Parathyroid adenoma (tissue), 2 donors: ENCODE measurements at regions not wholly inside any gene's neighbourhood (a gene's known extent, or its start where the extent isn't known, plus 50 kb on each side); places are given as distances from the start of the nearest gene placed in this dataset.

ENCODE experiments used
- H2AFZ ChIP-seq: fragments of 300-600 bp; sonication (generic); one replicate; pipeline ENCODE4 v1.7.0; 2017; ENCODE audit warnings: antibody characterized with exemption, mild to moderate bottlenecking
- H3K27ac ChIP-seq: fragments of 300-600 bp; sonication (generic); one replicate; pipeline ENCODE4 v1.7.0; 2017
- H3K27me3 ChIP-seq: fragments of 300-600 bp; sonication (generic); one replicate; pipeline ENCODE4 v1.7.0; 2017; ENCODE audit warnings: low read length; ENCODE audit not compliant: control insufficient read depth, insufficient read depth
- H3K36me3 ChIP-seq: fragments of 300-600 bp; sonication (generic); one replicate; pipeline ENCODE4 v1.7.0; 2017; ENCODE audit warnings: low read length; ENCODE audit not compliant: control insufficient read depth, insufficient read depth
- H3K4me1 ChIP-seq: fragments of 300-600 bp; sonication (generic); one replicate; pipeline ENCODE4 v1.7.0; 2017; ENCODE audit warnings: control low read depth
- H3K4me2 ChIP-seq: fragments of 300-600 bp; sonication (generic); one replicate; pipeline ENCODE4 v1.7.0; 2017; ENCODE audit warnings: low read length
- H3K4me3 ChIP-seq: fragments of 300-600 bp; sonication (generic); one replicate; pipeline ENCODE4 v1.7.0; 2017; ENCODE audit warnings: low read depth, low read length
- H3K79me2 ChIP-seq: fragments of 300-600 bp; sonication (generic); one replicate; pipeline ENCODE4 v1.7.0; 2017; ENCODE audit warnings: control low read depth
- H3K9ac ChIP-seq: fragments of 300-600 bp; sonication (generic); one replicate; pipeline ENCODE4 v1.7.0; 2017; ENCODE audit warnings: mild to moderate bottlenecking
- H3K9me3 ChIP-seq: fragments of 300-600 bp; sonication (generic); one replicate; pipeline ENCODE4 v1.7.0; 2017; ENCODE audit warnings: low read length; ENCODE audit not compliant: control insufficient read depth
- TF ChIP-seq, protein P1 (sequence below): fragments of 300-600 bp; sonication (generic); IDR thresholded peaks from one replicate; pipeline ENCODE4 v1.7.0; 2017; ENCODE audit warnings: antibody characterized with exemption, mild to moderate bottlenecking
- donor health status: primary hyperparathyroidism.

DNA sequence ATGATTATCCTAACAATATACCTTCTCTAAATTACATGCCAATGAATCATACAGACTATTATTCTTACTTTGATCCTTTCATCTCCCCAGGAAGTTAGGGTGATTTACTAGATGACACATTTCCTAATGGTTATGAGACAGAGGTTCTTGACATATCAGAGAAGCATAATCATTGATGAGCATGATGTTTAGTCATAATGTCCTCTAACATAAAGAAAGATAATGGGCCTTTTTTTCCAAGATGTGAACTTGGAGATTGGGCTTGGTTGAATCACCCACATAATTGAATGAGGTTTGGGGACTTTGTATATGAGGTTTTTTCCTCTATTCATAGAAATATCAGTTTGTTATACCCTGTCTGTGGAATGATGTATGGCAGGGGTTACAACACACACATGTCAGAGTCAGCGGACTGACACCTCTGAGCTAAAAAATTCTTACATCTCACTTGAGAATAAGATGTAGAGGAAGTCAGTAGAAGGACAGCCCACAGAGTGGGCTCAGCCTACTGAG is 69.7 kb upstream of the DCBLD2 start:
- Histone ChIP-seq H3K9ac (no peak overlapping the region), H3K79me2 (no peaks in the 10 kb centered on the region), H3K4me2 (no peak overlapping the region), H3K27me3 (no peaks in the 10 kb centered on the region), H3K9me3 (no peaks in the 10 kb centered on the region), H3K36me3 (no peaks in the 10 kb centered on the region), H2AFZ (no peak overlapping the region), H3K4me1 (no peaks in the 10 kb centered on the region), H3K4me3 (no peak overlapping the region), H3K27ac (no peak overlapping the region)
- TF ChIP-seq, protein P1, sequence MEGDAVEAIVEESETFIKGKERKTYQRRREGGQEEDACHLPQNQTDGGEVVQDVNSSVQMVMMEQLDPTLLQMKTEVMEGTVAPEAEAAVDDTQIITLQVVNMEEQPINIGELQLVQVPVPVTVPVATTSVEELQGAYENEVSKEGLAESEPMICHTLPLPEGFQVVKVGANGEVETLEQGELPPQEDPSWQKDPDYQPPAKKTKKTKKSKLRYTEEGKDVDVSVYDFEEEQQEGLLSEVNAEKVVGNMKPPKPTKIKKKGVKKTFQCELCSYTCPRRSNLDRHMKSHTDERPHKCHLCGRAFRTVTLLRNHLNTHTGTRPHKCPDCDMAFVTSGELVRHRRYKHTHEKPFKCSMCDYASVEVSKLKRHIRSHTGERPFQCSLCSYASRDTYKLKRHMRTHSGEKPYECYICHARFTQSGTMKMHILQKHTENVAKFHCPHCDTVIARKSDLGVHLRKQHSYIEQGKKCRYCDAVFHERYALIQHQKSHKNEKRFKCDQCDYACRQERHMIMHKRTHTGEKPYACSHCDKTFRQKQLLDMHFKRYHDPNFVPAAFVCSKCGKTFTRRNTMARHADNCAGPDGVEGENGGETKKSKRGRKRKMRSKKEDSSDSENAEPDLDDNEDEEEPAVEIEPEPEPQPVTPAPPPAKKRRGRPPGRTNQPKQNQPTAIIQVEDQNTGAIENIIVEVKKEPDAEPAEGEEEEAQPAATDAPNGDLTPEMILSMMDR, result no peak

DNA sequence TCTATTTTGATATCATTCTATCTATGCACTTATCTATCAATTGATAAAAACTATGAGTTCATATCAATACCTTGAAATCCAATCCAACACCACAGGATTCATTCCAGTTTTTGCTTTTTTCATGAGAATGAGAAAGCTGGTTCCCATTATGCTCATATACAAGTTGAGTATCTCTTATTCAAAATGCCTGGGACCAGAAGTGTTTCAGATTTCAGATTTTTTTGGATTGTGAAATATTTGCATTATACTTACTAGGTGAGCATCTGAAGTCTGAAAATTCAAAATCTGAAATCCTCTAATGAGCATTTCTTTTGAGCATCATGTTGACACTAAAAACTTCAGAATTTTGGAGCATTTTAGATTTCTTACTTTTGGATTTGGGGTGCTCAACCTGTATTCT is 67.8 kb upstream of the DCBLD2 start:
- Histone ChIP-seq H3K27ac (no peak overlapping the region), H3K4me2 (no peak overlapping the region), H3K4me3 (no peak overlapping the region), H3K27me3 (no peaks in the 10 kb centered on the region), H2AFZ (no peak overlapping the region), H3K36me3 (no peaks in the 10 kb centered on the region), H3K79me2 (no peaks in the 10 kb centered on the region), H3K4me1 (no peaks in the 10 kb centered on the region), H3K9me3 (no peaks in the 10 kb centered on the region), H3K9ac (no peak overlapping the region)
- TF ChIP-seq, protein P1, result no peak

DNA sequence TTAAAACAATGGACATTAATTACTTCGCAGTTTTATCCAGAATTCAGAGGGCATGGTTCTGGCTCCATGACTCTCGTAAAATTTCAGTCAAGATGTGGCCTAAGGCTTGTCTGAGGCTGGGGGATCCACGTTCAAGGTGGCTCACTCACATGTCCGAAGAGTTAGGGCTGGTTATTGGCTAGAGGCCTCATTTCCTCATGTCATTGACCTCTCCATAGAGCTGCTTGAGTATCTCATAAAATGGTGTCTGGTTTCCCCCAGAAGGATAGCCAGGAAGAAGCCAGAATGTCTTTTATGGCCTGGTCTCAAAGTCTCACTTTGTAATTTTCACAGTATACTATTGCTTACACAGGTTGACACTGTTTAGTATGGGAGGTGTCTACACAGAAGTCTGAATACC is 67.3 kb upstream of the DCBLD2 start:
- H3K4me2 ChIP-seq, result no peak overlapping the region
- no peaks in the 10 kb centered on the region for H3K79me2 ChIP-seq
- no peak overlapping the region for H3K4me3 ChIP-seq
- no peaks in the 10 kb centered on the region for H3K36me3 ChIP-seq
- no peaks in the 10 kb centered on the region for H3K9me3 ChIP-seq
- no peaks in the 10 kb centered on the region for H3K27me3 ChIP-seq
- H3K9ac ChIP-seq, result no peak overlapping the region
- H2AFZ ChIP-seq, result no peak overlapping the region
- no peaks in the 10 kb centered on the region for H3K4me1 ChIP-seq
- no peak overlapping the region for H3K27ac ChIP-seq
- TF ChIP-seq, protein P1, result no peak

DNA sequence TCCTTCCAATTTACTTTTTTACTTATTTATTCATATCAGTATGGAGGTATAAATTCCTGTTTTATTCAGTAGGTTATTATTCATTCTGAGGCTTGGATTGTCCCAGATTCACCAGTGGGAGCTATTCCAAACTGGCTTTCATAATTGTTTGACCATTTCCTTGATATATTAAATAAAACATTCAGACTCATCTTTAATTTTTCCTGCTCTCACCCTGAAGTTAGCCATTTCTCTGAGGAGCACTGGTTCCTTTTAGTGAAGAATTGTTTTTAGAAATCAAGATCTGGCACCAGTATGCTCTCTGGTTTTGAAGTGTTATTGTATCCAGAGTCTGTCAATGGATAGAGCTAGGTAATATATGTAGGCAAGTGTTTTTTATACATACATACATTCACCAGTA is 66.9 kb upstream of the DCBLD2 start:
- Histone ChIP-seq H3K27ac (no peak overlapping the region), H3K4me3 (no peak overlapping the region), H2AFZ (no peak overlapping the region), H3K36me3 (no peaks in the 10 kb centered on the region), H3K4me1 (no peaks in the 10 kb centered on the region), H3K9me3 (no peaks in the 10 kb centered on the region), H3K79me2 (no peaks in the 10 kb centered on the region), H3K27me3 (no peaks in the 10 kb centered on the region), H3K4me2 (no peak overlapping the region), H3K9ac (no peak overlapping the region)
- TF ChIP-seq, protein P1, result no peak

DNA sequence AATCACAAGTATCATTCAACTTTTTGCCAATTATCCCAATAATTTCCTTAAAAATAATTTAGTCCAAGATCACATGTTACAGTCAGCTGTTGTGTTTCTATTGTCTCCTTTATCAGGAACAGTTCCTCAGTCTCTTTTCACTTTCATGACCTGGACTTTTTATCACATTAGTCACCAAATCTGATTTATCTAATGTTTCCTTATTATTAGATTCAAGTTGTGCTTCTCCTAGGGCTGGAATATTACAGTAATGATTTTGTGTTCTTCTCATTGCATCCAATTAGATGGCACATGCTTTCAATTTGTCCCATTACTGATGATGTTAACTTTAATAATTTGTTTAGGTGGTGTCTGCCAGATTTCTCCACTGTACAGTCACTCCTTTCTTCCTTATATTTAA is 66.3 kb upstream of the DCBLD2 start:
- TF ChIP-seq, protein P1, result no peak
- no peaks in the 10 kb centered on the region for H3K4me1 ChIP-seq
- no peaks in the 10 kb centered on the region for H3K36me3 ChIP-seq
- no peak overlapping the region for H2AFZ ChIP-seq
- no peaks in the 10 kb centered on the region for H3K79me2 ChIP-seq
- H3K27ac ChIP-seq, result no peak overlapping the region
- no peak overlapping the region for H3K4me2 ChIP-seq
- H3K9me3 ChIP-seq, result no peaks in the 10 kb centered on the region
- no peak overlapping the region for H3K4me3 ChIP-seq
- no peak overlapping the region for H3K9ac ChIP-seq
- H3K27me3 ChIP-seq, result no peaks in the 10 kb centered on the region
